OCI-LY7 (cell line): ENCODE measurements at regions not wholly inside any gene's neighbourhood (a gene's known extent, or its start where the extent isn't known, plus 50 kb on each side); places are given as distances from the start of the nearest gene placed in this dataset.

Source experiments
- BruUV-seq: library from RNA; stranded (reverse); fragments of 400-500 nt; replicated peaks from 2 replicates; lab custom pipeline; 2021; lab: Mats Ljungman, UMichigan
- CTCF ChIA-PET: fragments of 300-600 bp; sonication (Branson Sonifier 250); formaldehyde crosslinking; loops from one replicate; lab custom pipeline; 2022; ENCODE audit warnings: antibody characterized with exemption; ENCODE audit not compliant: unreplicated experiment; lab: Charles Lee
- POLR2A ChIA-PET: fragments of 300-600 bp; sonication (Branson Sonifier 250); formaldehyde crosslinking; loops from one replicate; lab custom pipeline; 2022; ENCODE audit warnings: antibody characterized with exemption; lab: Charles Lee
- DNase-seq: peaks from one replicate; pipeline ENCODE4 v3.0.0-alpha.2; 2015; ENCODE audit warnings: low spot score
- H2AFZ ChIP-seq: fragments of 200-600 bp; sonication (generic), shearing (Covaris generic); 2 replicates; pipeline ENCODE4 v1.6.1; 2014; ENCODE audit warnings: mild to moderate bottlenecking, antibody characterized with exemption, low read length, moderate library complexity
- H3K27ac ChIP-seq: fragments of 200-600 bp; sonication (generic); 2 replicates; pipeline ENCODE4 v1.5.1; 2014; ENCODE audit warnings: mixed run types, low read depth, mild to moderate bottlenecking, moderate library complexity, low read length, inconsistent platforms; ENCODE audit not compliant: poor library complexity, severe bottlenecking
- H3K36me3 ChIP-seq: fragments of 200-600 bp; sonication (generic); 2 replicates; pipeline ENCODE4 v1.6.1; 2014; ENCODE audit warnings: mild to moderate bottlenecking, antibody characterized with exemption, low read length, moderate library complexity, mixed read lengths; ENCODE audit not compliant: insufficient read depth
- H3K4me1 ChIP-seq: fragments of 200-600 bp; sonication (generic); 2 replicates; pipeline ENCODE4 v1.5.1; 2014; ENCODE audit warnings: mild to moderate bottlenecking, low read length; ENCODE audit not compliant: insufficient read depth, poor library complexity, severe bottlenecking
- H3K4me2 ChIP-seq: fragments of 200-600 bp; sonication (generic); 2 replicates; pipeline ENCODE4 v1.6.1; 2014; ENCODE audit warnings: mild to moderate bottlenecking, low read length
- H3K4me3 ChIP-seq: fragments of 200-600 bp; sonication (generic); 2 replicates; pipeline ENCODE4 v1.5.1; 2014; ENCODE audit warnings: mild to moderate bottlenecking, low read depth, low read length; ENCODE audit not compliant: poor library complexity, severe bottlenecking
- H3K79me2 ChIP-seq: fragments of 200-600 bp; sonication (generic); 2 replicates; pipeline ENCODE4 v1.6.1; 2016; ENCODE audit warnings: low read depth, mild to moderate bottlenecking, low read length, moderate library complexity, mixed read lengths; ENCODE audit not compliant: insufficient read depth
- H3K9me2 ChIP-seq: fragments of 200-600 bp; sonication (generic); 2 replicates; pipeline ENCODE4 v1.6.1; 2016; ENCODE audit warnings: mild to moderate bottlenecking, low read length, mixed read lengths; ENCODE audit not compliant: insufficient read depth
- H3K9me3 ChIP-seq: fragments of 200-600 bp; sonication (generic); 2 replicates; pipeline ENCODE4 v1.6.1; 2014; ENCODE audit warnings: mild to moderate bottlenecking, mixed run types, low read length, mixed read lengths
- H4K20me1 ChIP-seq: fragments of 200-600 bp; sonication (generic); 2 replicates; pipeline ENCODE4 v1.6.1; 2014; ENCODE audit warnings: mild to moderate bottlenecking, antibody characterized with exemption, low read length, moderate library complexity, mixed read lengths; ENCODE audit not compliant: insufficient read depth
- CTCF ChIP-seq: fragments of 200-600 bp; sonication (generic); conservative IDR thresholded peaks from 2 replicates; pipeline ENCODE4 v1.5.1; 2014; ENCODE audit warnings: mild to moderate bottlenecking, antibody characterized with exemption, low read length, moderate library complexity, mixed read lengths
- EZH2phosphoT487 ChIP-seq: fragments of 200-600 bp; sonication (generic); IDR thresholded peaks from 2 replicates; pipeline ENCODE4 v1.6.1; 2018; ENCODE audit warnings: low read depth, borderline replicate concordance, mild to moderate bottlenecking, mixed run types, antibody characterized with exemption, low read length, moderate library complexity, mixed read lengths
- intact Hi-C: fragments of 100-400 bp; cut with micrococcal nuclease; formaldehyde crosslinking; loops from one replicate; pipeline ENCODE4 v1.10.0; 2022; ENCODE audit not compliant: unreplicated experiment

DNA sequence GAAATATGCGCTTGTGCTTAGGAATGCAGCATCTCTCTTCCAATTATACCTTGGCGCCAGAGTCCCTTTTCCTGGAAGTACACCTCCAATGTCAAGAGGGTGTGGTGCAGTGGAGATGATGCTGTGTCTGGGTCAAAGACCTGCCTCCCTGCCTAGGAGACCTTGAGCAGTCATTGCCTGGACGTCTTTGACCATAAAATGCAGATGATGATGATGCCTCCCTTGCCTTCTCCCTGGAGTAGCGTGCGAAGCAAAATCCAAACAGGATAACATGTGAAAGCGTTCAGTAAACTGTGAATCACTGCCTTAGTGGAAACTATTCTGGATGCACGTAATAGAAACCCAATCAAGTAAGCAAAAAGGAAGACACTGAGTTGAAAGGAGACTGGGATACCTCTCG is 97.4 kb upstream of the ARMC2 start:
- ChIA-PET POLR2A (interaction anchor here (1.0 to 1.1 kb wide), 2 partner anchors 17 to 19 kb away, joined by 3 read pairs; no protein-coding TSS in a partner anchor), CTCF (interaction anchor here (0.6 kb wide), 1 partner anchor 84 kb away, joined by 3 read pairs; no protein-coding TSS in a partner anchor)
- Histone ChIP-seq H4K20me1 (no peaks in the 10 kb centered on the region), H3K27ac (no peak overlapping the region), H3K4me2 (no peak overlapping the region), H3K9me2 (no peaks in the 10 kb centered on the region), H2AFZ (no peak overlapping the region), H3K79me2 (no peaks in the 10 kb centered on the region), H3K9me3 (no peaks in the 10 kb centered on the region), H3K4me3 (no peak overlapping the region), H3K4me1 (peaks cover 7% of the 10 kb centered on the region), H3K36me3 (no peaks in the 10 kb centered on the region)
- DNase-seq = no peak
- intact Hi-C loops = no loop called here
- TF ChIP-seq EZH2phosphoT487 (no peak), CTCF (no peak)
- BruUV-seq = no TSS peak

- H3K9me2 ChIP-seq = no peaks in the 10 kb centered on the region
- no peak overlapping the region for H3K27ac ChIP-seq
- no peaks in the 10 kb centered on the region for H3K9me3 ChIP-seq
- POLR2A ChIA-PET = no interaction called here
- BruUV-seq = no TSS peak
- no peak overlapping the region for H2AFZ ChIP-seq
- no peaks in the 10 kb centered on the region for H4K20me1 ChIP-seq
- TF ChIP-seq EZH2phosphoT487 = no peak
- no peak for TF ChIP-seq CTCF
- H3K4me2 ChIP-seq = no peak overlapping the region
- no peak for DNase-seq
- H3K4me1 ChIP-seq = peaks cover 10% of the 10 kb centered on the region
- CTCF ChIA-PET = no interaction called here
- H3K79me2 ChIP-seq = no peaks in the 10 kb centered on the region
- H3K36me3 ChIP-seq = no peaks in the 10 kb centered on the region
- no peak overlapping the region for H3K4me3 ChIP-seq
- intact Hi-C loops = no loop called here
These were observed 96.9 kb upstream of the ARMC2 start for GRCh38 chr6:108751282-108751681.

GRCh38 chr6:108751851-108752732 is 96.1 kb upstream of the ARMC2 start:
- H3K4me3 ChIP-seq = no peak overlapping the region
- H3K9me2 ChIP-seq = no peaks in the 10 kb centered on the region
- no peaks in the 10 kb centered on the region for H4K20me1 ChIP-seq
- H3K9me3 ChIP-seq = no peaks in the 10 kb centered on the region
- H3K4me1 ChIP-seq = peaks cover 10% of the 10 kb centered on the region
- ChIA-PET CTCF (no interaction called here), POLR2A (interaction anchor here (0.6 kb wide), 1 partner anchor 446 kb away, joined by 3 read pairs; no protein-coding TSS in a partner anchor)
- DNase-seq = no peak
- no peak overlapping the region for H3K27ac ChIP-seq
- no peaks in the 10 kb centered on the region for H3K79me2 ChIP-seq
- BruUV-seq = no TSS peak
- H3K36me3 ChIP-seq = no peaks in the 10 kb centered on the region
- TF ChIP-seq EZH2phosphoT487 (no peak), CTCF (no peak)
- intact Hi-C loops = no loop called here
- no peak overlapping the region for H2AFZ ChIP-seq
- no peak overlapping the region for H3K4me2 ChIP-seq
